ENCODE measurements at regions not wholly inside any gene's neighbourhood (a gene's known extent, or its start where the extent isn't known, plus 50 kb on each side); places are given as distances from the start of the nearest gene placed in this dataset.
"Not testable (repeated sequence)": the region's sequence is repeated elsewhere in the genome, so short reads cannot be mapped to it uniquely, and the experiment has no call there.

- no peak for DNase-seq
Measured at GRCh38 chr7:101744588-101744987, 72.8 kb upstream of the CUX1 start.

- DNase-seq: no peak
Measured at GRCh38 chr7:101746314-101746713, 71.1 kb upstream of the CUX1 start.

DNA sequence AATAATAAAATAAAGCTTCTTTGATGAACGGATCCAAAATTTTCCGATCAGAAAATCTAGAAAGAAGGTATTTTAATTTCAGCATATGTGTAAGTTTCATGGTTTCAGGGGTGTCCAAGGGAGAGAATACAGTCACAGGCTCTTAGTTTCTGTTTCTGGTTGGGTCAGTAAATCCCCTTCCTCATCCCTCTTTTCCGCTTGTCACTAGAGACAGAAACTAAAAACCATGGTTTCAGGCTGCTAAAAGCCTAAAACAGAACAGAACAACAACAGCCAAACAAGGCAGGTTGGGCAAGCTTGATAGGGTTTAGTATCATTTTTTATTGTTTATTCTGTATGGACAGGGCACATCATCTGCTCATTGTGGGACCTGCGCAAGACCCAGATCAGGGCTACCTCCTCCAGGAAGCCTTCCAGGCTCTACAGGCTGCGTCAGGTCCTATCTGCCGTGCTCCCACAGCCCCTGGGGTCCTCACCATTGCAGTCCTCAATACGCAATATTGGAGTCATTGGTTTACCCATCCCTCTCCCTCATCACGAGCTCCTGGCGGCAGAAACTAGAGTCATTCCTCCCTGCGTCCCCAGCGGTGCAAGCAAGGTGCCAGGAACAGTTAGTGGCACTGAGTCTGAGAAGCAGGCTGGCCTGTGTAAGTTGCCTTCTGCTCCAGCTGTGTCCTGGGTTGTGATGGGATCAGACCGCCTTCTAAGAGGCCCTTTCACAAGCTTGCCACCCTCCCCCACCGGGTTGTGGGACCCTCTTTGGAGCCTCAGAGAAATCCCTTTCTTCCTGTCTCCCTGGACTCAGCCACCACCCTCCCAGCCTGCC, 70.2 kb upstream of the CUX1 start:
- no peak for DNase-seq

- DNase-seq: no peak
Measured at GRCh38 chr7:101747879-101748345, 69.5 kb upstream of the CUX1 start.

DNA sequence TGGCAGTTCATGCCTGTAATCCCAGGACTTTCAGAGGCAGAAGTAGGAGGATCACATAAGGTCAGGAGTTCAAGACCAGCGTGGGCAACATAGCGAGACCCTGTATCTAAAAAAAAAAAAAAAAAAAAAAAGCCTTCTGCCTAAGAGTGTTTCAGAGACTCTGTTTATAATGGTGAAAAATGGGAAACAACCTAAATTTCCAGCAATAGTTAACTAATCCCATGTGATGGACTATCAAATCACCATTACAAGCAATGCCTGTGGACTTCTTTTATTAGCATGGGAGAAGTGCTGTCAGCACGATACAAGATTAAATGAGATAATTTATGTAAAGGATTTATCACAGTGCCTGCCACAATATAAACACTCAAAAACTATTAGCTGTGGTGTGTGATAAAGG, 67.5 kb upstream of the CUX1 start:
- no peak for DNase-seq

DNA sequence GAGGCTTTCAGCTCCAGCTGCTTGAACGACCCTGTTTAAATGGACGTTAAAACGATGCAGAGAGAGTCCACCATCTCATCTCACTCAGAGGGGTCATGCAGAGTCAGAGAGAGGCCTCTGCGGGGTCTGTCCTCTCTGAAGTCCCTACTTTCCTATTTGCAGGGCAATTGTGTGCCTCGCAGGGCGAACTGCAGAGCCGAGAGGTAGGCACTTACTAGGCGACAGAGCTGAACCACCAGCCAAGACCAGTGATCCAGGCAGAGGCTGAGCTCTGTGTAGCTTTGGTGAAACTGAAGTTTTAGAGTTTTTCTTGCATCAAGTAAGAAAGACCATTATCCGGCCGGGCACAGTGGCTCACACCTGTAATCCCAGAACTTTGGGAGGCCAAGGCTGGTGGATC, 64.1 kb upstream of the CUX1 start:
- no peak for DNase-seq

DNA sequence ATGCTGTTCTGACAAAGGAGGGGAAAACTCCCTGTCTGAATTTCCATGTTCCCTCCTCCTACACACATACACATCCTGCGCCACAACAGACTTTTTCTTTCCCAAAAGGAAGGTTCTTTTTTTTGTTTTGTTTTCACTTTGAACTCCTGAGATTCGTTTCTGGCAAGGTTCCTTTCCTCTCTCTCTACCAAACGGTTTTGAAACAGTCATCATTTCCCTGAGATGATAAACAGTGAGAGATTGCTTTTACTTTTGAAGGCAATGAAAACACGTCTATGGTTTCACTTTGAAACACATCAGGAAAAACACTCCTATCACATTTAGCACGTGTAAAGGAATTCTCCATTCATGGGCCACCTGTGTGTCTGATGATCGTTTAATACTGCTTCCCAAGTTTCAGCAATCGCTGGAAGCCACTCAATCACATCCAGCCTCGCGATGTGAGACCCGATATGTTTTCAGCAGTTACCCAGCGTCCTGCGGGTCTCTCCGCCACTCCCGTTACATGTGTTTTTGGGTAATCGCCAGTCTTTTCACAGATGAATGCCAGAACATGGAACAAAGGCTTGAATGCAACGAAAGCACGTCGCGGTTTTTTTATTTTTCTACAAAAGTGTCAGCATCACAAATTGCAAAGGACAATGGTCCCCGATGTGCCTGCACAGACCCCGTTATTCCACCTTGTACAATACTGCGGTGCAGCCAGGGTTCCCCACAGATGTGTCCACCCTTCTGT, 62.8 kb upstream of the CUX1 start:
- no peak for DNase-seq

DNA sequence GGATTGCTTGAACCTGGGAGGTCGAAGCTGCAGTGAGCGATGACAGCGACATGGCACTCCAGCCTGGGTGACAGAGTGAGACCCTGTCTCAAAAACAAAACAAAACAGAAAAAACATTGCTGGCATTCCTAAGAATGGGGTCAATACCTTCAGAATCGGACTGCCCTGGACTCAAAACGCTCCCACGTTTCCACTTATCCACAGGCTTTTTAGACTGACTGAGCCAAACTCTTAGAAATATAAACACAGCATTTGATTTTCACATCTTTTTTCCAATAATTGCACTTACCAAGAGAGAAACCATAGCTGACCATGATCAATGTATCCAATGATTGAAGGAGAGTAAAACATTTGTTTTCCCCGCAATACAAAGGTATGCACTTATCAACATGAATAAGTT, 59.5 kb upstream of the CUX1 start:
- no peak for DNase-seq

DNA sequence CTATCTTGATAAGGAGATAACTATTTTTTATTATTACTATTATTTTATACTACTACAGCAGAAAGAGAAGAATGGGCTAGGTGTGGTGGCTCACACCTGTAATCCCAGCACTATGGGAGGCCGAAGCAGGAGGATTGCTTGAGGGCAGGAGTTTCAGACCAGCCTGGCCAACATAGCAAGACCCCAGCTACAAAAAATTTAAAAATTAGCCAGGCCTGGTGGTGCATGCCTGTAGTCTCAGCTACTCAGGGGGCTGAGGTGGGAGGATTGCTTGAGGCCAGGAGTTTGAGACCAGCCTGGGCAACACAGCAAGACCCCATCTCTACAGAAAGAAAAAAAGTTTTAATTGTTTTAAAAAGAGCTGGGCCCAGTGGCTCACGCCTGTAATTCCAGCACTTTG, 58.9 kb upstream of the CUX1 start:
- not testable (repeated sequence) for DNase-seq

DNA sequence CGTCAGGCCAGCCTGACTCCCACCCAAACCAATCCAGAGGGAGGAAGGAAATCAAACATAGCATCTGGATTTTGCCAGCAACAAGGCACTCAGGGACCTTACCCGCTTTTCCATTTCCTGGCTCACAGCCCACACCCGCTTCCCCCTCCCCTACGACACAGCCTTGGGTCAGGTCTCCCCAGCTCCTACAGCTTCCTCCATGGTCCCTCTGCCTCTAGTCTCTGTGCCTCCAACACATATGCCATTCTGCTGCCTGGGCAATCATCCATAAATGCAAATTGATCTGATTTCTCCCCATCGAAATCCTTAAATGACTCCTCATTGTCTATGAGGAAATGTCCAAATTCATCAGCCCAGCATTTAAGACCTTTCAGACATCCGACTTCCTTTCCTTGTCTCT, 53.2 kb upstream of the CUX1 start:
- DNase-seq: no peak

- DNase-seq: no peak
Measured at GRCh38 chr7:101767544-101767943, 49.9 kb upstream of the CUX1 start.

Data from hematopoietic multipotent progenitor cell treated with erythropoietin and hydrocortisone succinate and interleukin-3 and kit ligand, for 8 days (in vitro differentiated cells).